CD14-positive monocyte (primary cell): ENCODE measurements at regions not wholly inside any gene's neighbourhood (a gene's known extent, or its start where the extent isn't known, plus 50 kb on each side); places are given as distances from the start of the nearest gene placed in this dataset.

Source experiments
- DNase-seq, 3 donors: peaks; one replicate each; pipeline ENCODE4 v3.0.0-alpha.2; 2011 to 2022
- H2AFZ ChIP-seq: 2 replicates; pipeline ENCODE4 v1.6.0; 2012; ENCODE audit warnings: mild to moderate bottlenecking, low read depth, low read length, inconsistent platforms; ENCODE audit not compliant: insufficient read depth, poor library complexity, severe bottlenecking
- H3K27ac ChIP-seq, 2 donors: 1 replicate in 1 of 2; 2 replicates in 1 of 2; pipeline ENCODE4 v1.5.1; 2012 to 2013; ENCODE audit warnings: low read length in 2 of 2, control low read depth in 1 of 2, inconsistent platforms in 1 of 2, low read depth in 1 of 2, mild to moderate bottlenecking in 1 of 2
- H3K27me3 ChIP-seq, 2 donors: one replicate each; pipeline versions ENCODE4 v1.6.0 to v1.6.1; 2011 to 2013; ENCODE audit warnings: low read length in 2 of 2; ENCODE audit not compliant: control insufficient read depth in 2 of 2, insufficient read depth in 2 of 2
- H3K36me3 ChIP-seq, 2 donors: replicated peaks in 1 of 2; 1 replicate in 1 of 2; 2 replicates in 1 of 2; pipeline versions ENCODE4 v1.5.1 to v1.6.1; 2012 to 2013; ENCODE audit warnings: low read length in 2 of 2, control low read depth in 1 of 2, inconsistent platforms in 1 of 2, mild to moderate bottlenecking in 1 of 2; ENCODE audit not compliant: insufficient read depth in 2 of 2, control insufficient read depth in 1 of 2
- H3K4me1 ChIP-seq, 2 donors: 1 replicate in 1 of 2; 2 replicates in 1 of 2; pipeline versions ENCODE4 v1.5.1 to v1.6.1; 2012 to 2013; ENCODE audit warnings: low read length in 2 of 2, control low read depth in 1 of 2, inconsistent platforms in 1 of 2, mild to moderate bottlenecking in 1 of 2, moderate library complexity in 1 of 2; ENCODE audit not compliant: insufficient read depth in 2 of 2, control insufficient read depth in 1 of 2
- H3K4me2 ChIP-seq: replicated peaks from 2 replicates; pipeline ENCODE3; 2012; ENCODE audit warnings: low read length, moderate library complexity, mild to moderate bottlenecking; ENCODE audit not compliant: poor library complexity, severe bottlenecking; ENCODE audit errors: extremely low read depth
- H3K4me3 ChIP-seq, 3 experiments: fragments of 200-600 bp in 1 of 3; sonication (generic) in 1 of 3; replicated peaks in 1 of 3; 1 replicate in 2 of 3; 2 replicates in 1 of 3; pipeline ENCODE4 v1.5.1; 2011 to 2013; ENCODE audit warnings: low read length in 3 of 3, mild to moderate bottlenecking in 3 of 3, control low read depth in 2 of 3, low read depth in 2 of 3, inconsistent platforms in 1 of 3, moderate library complexity in 1 of 3
- H3K79me2 ChIP-seq: 2 replicates; pipeline ENCODE4 v1.6.0; 2012; ENCODE audit warnings: mild to moderate bottlenecking, control low read depth, inconsistent platforms, low read length, moderate library complexity; ENCODE audit not compliant: insufficient read depth
- H3K9ac ChIP-seq: 2 replicates; pipeline ENCODE4 v1.6.0; 2017; ENCODE audit warnings: low read length, mild to moderate bottlenecking; ENCODE audit not compliant: insufficient read depth, poor library complexity, severe bottlenecking
- H3K9me3 ChIP-seq, 2 donors: replicated peaks in 1 of 2; 1 replicate in 1 of 2; 2 replicates in 1 of 2; pipeline versions ENCODE4 v1.5.1 to v1.6.1; 2012 to 2013; ENCODE audit warnings: low read length in 2 of 2, control low read depth in 1 of 2; ENCODE audit not compliant: control insufficient read depth in 1 of 2, insufficient read depth in 1 of 2
- H4K20me1 ChIP-seq: 2 replicates; pipeline ENCODE4 v1.6.0; 2012; ENCODE audit warnings: mild to moderate bottlenecking, low read length, control low read depth, moderate library complexity; ENCODE audit not compliant: insufficient read depth
- H3K27ac Mint-ChIP-seq, 7 donors: one replicate each; pipeline ENCODE4 v1.8.0; 2020; ENCODE audit warnings: mild to moderate bottlenecking in 7 of 7, mixed read lengths in 7 of 7, moderate library complexity in 6 of 7, inconsistent platforms in 2 of 7
- H3K27me3 Mint-ChIP-seq, 3 donors: one replicate each; pipeline ENCODE4 v1.8.0; 2021 to 2022; ENCODE audit warnings: low read depth in 3 of 3, mild to moderate bottlenecking in 3 of 3, mixed read lengths in 3 of 3, moderate library complexity in 3 of 3, inconsistent platforms in 1 of 3
- H3K36me3 Mint-ChIP-seq, 2 donors: one replicate each; pipeline ENCODE4 v1.8.0; 2020; ENCODE audit warnings: mixed read lengths in 2 of 2, inconsistent platforms in 1 of 2, mild to moderate bottlenecking in 1 of 2
- H3K4me1 Mint-ChIP-seq: one replicate; pipeline ENCODE4 v1.8.0; 2020; ENCODE audit warnings: mild to moderate bottlenecking, mixed read lengths
- H3K4me3 Mint-ChIP-seq, 2 donors: one replicate each; pipeline ENCODE4 v1.8.0; 2020; ENCODE audit warnings: mild to moderate bottlenecking in 2 of 2, mixed read lengths in 2 of 2, moderate library complexity in 1 of 2
- H3K9me3 Mint-ChIP-seq, 7 donors: one replicate each; pipeline ENCODE4 v1.8.0; 2020 to 2022; ENCODE audit warnings: mixed read lengths in 7 of 7, mild to moderate bottlenecking in 6 of 7, moderate library complexity in 6 of 7, inconsistent platforms in 2 of 7
- CTCF ChIP-seq: fragments of 200-600 bp; IDR thresholded peaks from one replicate; pipeline ENCODE4 v1.8.0; 2022; ENCODE audit warnings: antibody characterized with exemption, mild to moderate bottlenecking
- WGBS: methylation state at CpG from one replicate; pipeline ENCODE4 v1.1.5; 2013; ENCODE audit warnings: missing lambda C conversion rate; ENCODE audit not compliant: insufficient coverage; 5-methylcytosine and 5-hydroxymethylcytosine counted together
- intact Hi-C, 2 donors: fragments of 100-400 bp; cut with micrococcal nuclease; formaldehyde crosslinking; loops; one replicate each; pipeline versions ENCODE4 v1.15.0 to v1.15.1; 2023

GRCh38 chr7:81074406-81074805 is 155.6 kb upstream of the SEMA3C start:
- no peak overlapping the region for H2AFZ ChIP-seq

GRCh38 chr7:81073931-81074251 is 155.0 kb upstream of the SEMA3C start:
- Mint-ChIP-seq H3K36me3 (no peaks in the 10 kb centered on the region), H3K27ac (no peak overlapping the region), H3K4me1 (no peaks in the 10 kb centered on the region), H3K9me3 (peaks cover 12 to 41% (median 24%) of the 10 kb centered on the region in 7 donors), H3K27me3 (peaks cover 0 to 5% (median 1%) of the 10 kb centered on the region in 3 donors), H3K4me3 (no peak overlapping the region)
- no peaks in the 10 kb centered on the region for H3K79me2 ChIP-seq
- no peak overlapping the region for H3K27ac ChIP-seq
- no peak overlapping the region for H3K4me2 ChIP-seq
- H3K9me3 ChIP-seq = peaks cover 10 to 32% of the 10 kb centered on the region in 2 donors
- TF ChIP-seq CTCF = no peak
- no peaks in the 10 kb centered on the region for H3K27me3 ChIP-seq
- intact Hi-C loops = no loop called here
- no peak overlapping the region for H3K9ac ChIP-seq
- no peaks in the 10 kb centered on the region for H3K4me1 ChIP-seq
- H4K20me1 ChIP-seq = no peaks in the 10 kb centered on the region
- 100% methylated on average over 1 of the region's 1 CpG for WGBS
- no peak overlapping the region for H3K4me3 ChIP-seq
- DNase-seq = no peak
- no peak overlapping the region for H2AFZ ChIP-seq
- H3K36me3 ChIP-seq = no peaks in the 10 kb centered on the region

More at GRCh38 chr7:81074406-81074805, 155.6 kb upstream of the SEMA3C start:
- DNase-seq = no peak
- Histone ChIP-seq H3K79me2 (no peaks in the 10 kb centered on the region), H4K20me1 (no peaks in the 10 kb centered on the region), H3K27ac (no peak overlapping the region), H3K36me3 (no peaks in the 10 kb centered on the region), H3K9ac (no peak overlapping the region), H3K9me3 (peaks cover 10 to 30% of the 10 kb centered on the region in 2 donors), H3K27me3 (no peaks in the 10 kb centered on the region), H3K4me2 (no peak overlapping the region), H3K4me1 (no peaks in the 10 kb centered on the region), H3K4me3 (no peak overlapping the region)
- peaks cover 0 to 5% (median 1%) of the 10 kb centered on the region in 3 donors for H3K27me3 Mint-ChIP-seq
- H3K36me3 Mint-ChIP-seq = no peaks in the 10 kb centered on the region
- WGBS = 89% methylated on average over 3 of the region's 3 CpGs
- H3K4me3 Mint-ChIP-seq = no peak overlapping the region
- TF ChIP-seq CTCF = no peak
- peaks cover 12 to 40% (median 23%) of the 10 kb centered on the region in 7 donors for H3K9me3 Mint-ChIP-seq
- no peaks in the 10 kb centered on the region for H3K4me1 Mint-ChIP-seq
- intact Hi-C loops = no loop called here
- H3K27ac Mint-ChIP-seq = no peak overlapping the region
